ENCODE measurements at regions not wholly inside any gene's neighbourhood (a gene's known extent, or its start where the extent isn't known, plus 50 kb on each side); places are given as distances from the start of the nearest gene placed in this dataset.
A peak's percentile ranks its signal among the peaks of the same experiment; 100 is the strongest.

GRCh38 chr2:12805033-12805432, 88.3 kb downstream of the TRIB2 start:
- intact Hi-C loops (cut with DNase I) = no loop called here
- H3K4me3 ChIP-seq = no peak overlapping the region
- no peak overlapping the region for H3K27ac ChIP-seq
- no peaks in the 10 kb centered on the region for H3K4me1 ChIP-seq
- ATAC-seq (no peak), DNase-seq (no peak)
- no peaks in the 10 kb centered on the region for H3K36me3 ChIP-seq
- no peak for TF ChIP-seq CTCF (IDR thresholded peaks at IDR 0.05)
- H3K27me3 ChIP-seq (ENCODE audit: low read depth) = no peaks in the 10 kb centered on the region
- peaks cover 11% of the 10 kb centered on the region for H3K9me3 ChIP-seq

GRCh38 chr2:12806549-12807242, 90.0 kb downstream of the TRIB2 start:
- no peak for ATAC-seq
- H3K4me1 ChIP-seq = no peaks in the 10 kb centered on the region
- H3K27ac ChIP-seq = no peak overlapping the region
- H3K27me3 ChIP-seq (ENCODE audit: low read depth) = no peaks in the 10 kb centered on the region
- intact Hi-C loops (cut with DNase I) = no loop called here
- no peaks in the 10 kb centered on the region for H3K36me3 ChIP-seq
- no peak overlapping the region for H3K4me3 ChIP-seq
- DNase-seq = no peak
- H3K9me3 ChIP-seq = peaks cover 6% of the 10 kb centered on the region
- TF ChIP-seq CTCF (IDR thresholded peaks at IDR 0.05) = no peak

- Histone ChIP-seq H3K4me3 (no peak overlapping the region), H3K27ac (peak overlapping the region; percentile 42), H3K36me3 (no peaks in the 10 kb centered on the region), H3K4me1 (no peaks in the 10 kb centered on the region), H3K27me3 (ENCODE audit: low read depth) (no peaks in the 10 kb centered on the region), H3K9me3 (no peaks in the 10 kb centered on the region)
- intact Hi-C loops (cut with DNase I) = no loop called here
- ATAC-seq (peak; percentile 51), DNase-seq (no peak)
- TF ChIP-seq CTCF (IDR thresholded peaks at IDR 0.05) = no peak
Measured at GRCh38 chr2:12807907-12808810, 91.4 kb downstream of the TRIB2 start.

- DNase-seq = no peak
- Histone ChIP-seq H3K27me3 (ENCODE audit: low read depth) (no peaks in the 10 kb centered on the region), H3K36me3 (no peaks in the 10 kb centered on the region), H3K4me3 (no peak overlapping the region), H3K4me1 (no peaks in the 10 kb centered on the region), H3K27ac (peak overlapping the region; percentile 42), H3K9me3 (no peaks in the 10 kb centered on the region)
- intact Hi-C loops (cut with DNase I) = no loop called here
- ATAC-seq = no peak
- no peak for TF ChIP-seq CTCF (IDR thresholded peaks at IDR 0.05)
Measured at GRCh38 chr2:12809526-12809925, 92.8 kb downstream of the TRIB2 start.

GRCh38 chr2:12811916-12812315, 95.2 kb downstream of the TRIB2 start:
- Histone ChIP-seq H3K9me3 (no peaks in the 10 kb centered on the region), H3K27ac (no peak overlapping the region), H3K27me3 (ENCODE audit: low read depth) (no peaks in the 10 kb centered on the region), H3K36me3 (no peaks in the 10 kb centered on the region), H3K4me1 (no peaks in the 10 kb centered on the region), H3K4me3 (no peak overlapping the region)
- no peak for DNase-seq
- intact Hi-C loops (cut with DNase I) = no loop called here
- no peak for ATAC-seq
- TF ChIP-seq CTCF (IDR thresholded peaks at IDR 0.05) = no peak

Measured in lower lobe of right lung (tissue), 2 donors.